ENCODE measurements at regions not wholly inside any gene's neighbourhood (a gene's known extent, or its start where the extent isn't known, plus 50 kb on each side); places are given as distances from the start of the nearest gene placed in this dataset.
"Not testable (repeated sequence)": the region's sequence is repeated elsewhere in the genome, so short reads cannot be mapped to it uniquely, and the experiment has no call there.

GRCh38 chr6:149136913-149137286, 180.6 kb upstream of the TAB2 start:
- H3K4me1 ChIP-seq (ENCODE audit: control insufficient read depth, insufficient read depth, low read length, poor library complexity, severe bottlenecking) = peaks cover 34% of the 10 kb centered on the region

GRCh38 chr6:149137594-149137993, 179.9 kb upstream of the TAB2 start:
- H3K36me3 ChIP-seq (ENCODE audit: control insufficient read depth, insufficient read depth, low read length) = no peaks in the 10 kb centered on the region
- peaks cover 28% of the 10 kb centered on the region for H3K4me1 ChIP-seq (ENCODE audit: control insufficient read depth, insufficient read depth, low read length, poor library complexity, severe bottlenecking)
- H3K27me3 ChIP-seq (replicated peaks; ENCODE audit: control insufficient read depth, insufficient read depth, low read length, poor library complexity, severe bottlenecking) = no peaks in the 10 kb centered on the region
- no peak overlapping the region for H3K4me3 ChIP-seq (ENCODE audit: insufficient read depth, low read depth, low read length, poor library complexity, severe bottlenecking)
- H3K27ac ChIP-seq (ENCODE audit: insufficient read depth, low read length, poor library complexity, severe bottlenecking) = peak overlapping the region; percentile 94
- no peak for DNase-seq
- no peaks in the 10 kb centered on the region for H3K9me3 ChIP-seq (ENCODE audit: control insufficient read depth, low read length)

More at GRCh38 chr6:149136913-149137286, 180.6 kb upstream of the TAB2 start:
- H3K9me3 ChIP-seq (ENCODE audit: control insufficient read depth, low read length) = no peaks in the 10 kb centered on the region
- peak overlapping the region; percentile 35 for H3K27ac ChIP-seq (ENCODE audit: insufficient read depth, low read length, poor library complexity, severe bottlenecking)
- no peak for DNase-seq
- H3K4me3 ChIP-seq (ENCODE audit: insufficient read depth, low read depth, low read length, poor library complexity, severe bottlenecking) = no peak overlapping the region
- H3K27me3 ChIP-seq (replicated peaks; ENCODE audit: control insufficient read depth, insufficient read depth, low read length, poor library complexity, severe bottlenecking) = no peaks in the 10 kb centered on the region
- H3K36me3 ChIP-seq (ENCODE audit: control insufficient read depth, insufficient read depth, low read length) = no peaks in the 10 kb centered on the region

GRCh38 chr6:149138089-149138488, 179.4 kb upstream of the TAB2 start:
- Histone ChIP-seq H3K4me1 (ENCODE audit: control insufficient read depth, insufficient read depth, low read length, poor library complexity, severe bottlenecking) (peaks cover 28% of the 10 kb centered on the region), H3K27ac (ENCODE audit: insufficient read depth, low read length, poor library complexity, severe bottlenecking) (peak overlapping the region; percentile 94), H3K9me3 (ENCODE audit: control insufficient read depth, low read length) (peaks cover 3% of the 10 kb centered on the region), H3K27me3 (replicated peaks; ENCODE audit: control insufficient read depth, insufficient read depth, low read length, poor library complexity, severe bottlenecking) (no peaks in the 10 kb centered on the region), H3K36me3 (ENCODE audit: control insufficient read depth, insufficient read depth, low read length) (no peaks in the 10 kb centered on the region), H3K4me3 (ENCODE audit: insufficient read depth, low read depth, low read length, poor library complexity, severe bottlenecking) (no peak overlapping the region)
- no peak for DNase-seq

GRCh38 chr6:149138699-149139294, 178.7 kb upstream of the TAB2 start:
- H3K27me3 ChIP-seq (replicated peaks; ENCODE audit: control insufficient read depth, insufficient read depth, low read length, poor library complexity, severe bottlenecking) = no peaks in the 10 kb centered on the region

GRCh38 chr6:149139782-149140136, 177.8 kb upstream of the TAB2 start:
- Histone ChIP-seq H3K4me1 (ENCODE audit: control insufficient read depth, insufficient read depth, low read length, poor library complexity, severe bottlenecking) (peaks cover 28% of the 10 kb centered on the region), H3K9me3 (ENCODE audit: control insufficient read depth, low read length) (peaks cover 7% of the 10 kb centered on the region), H3K36me3 (ENCODE audit: control insufficient read depth, insufficient read depth, low read length) (no peaks in the 10 kb centered on the region), H3K4me3 (ENCODE audit: insufficient read depth, low read depth, low read length, poor library complexity, severe bottlenecking) (peak overlapping the region; percentile 22), H3K27ac (ENCODE audit: insufficient read depth, low read length, poor library complexity, severe bottlenecking) (peak overlapping the region; percentile 94), H3K27me3 (replicated peaks; ENCODE audit: control insufficient read depth, insufficient read depth, low read length, poor library complexity, severe bottlenecking) (no peaks in the 10 kb centered on the region)
- DNase-seq = no peak

More at GRCh38 chr6:149138699-149139294, 178.7 kb upstream of the TAB2 start:
- DNase-seq = no peak
- Histone ChIP-seq H3K27ac (ENCODE audit: insufficient read depth, low read length, poor library complexity, severe bottlenecking) (peak overlapping the region; percentile 94), H3K9me3 (ENCODE audit: control insufficient read depth, low read length) (peaks cover 7% of the 10 kb centered on the region), H3K4me1 (ENCODE audit: control insufficient read depth, insufficient read depth, low read length, poor library complexity, severe bottlenecking) (peaks cover 28% of the 10 kb centered on the region), H3K36me3 (ENCODE audit: control insufficient read depth, insufficient read depth, low read length) (no peaks in the 10 kb centered on the region), H3K4me3 (ENCODE audit: insufficient read depth, low read depth, low read length, poor library complexity, severe bottlenecking) (no peak overlapping the region)

GRCh38 chr6:149140137-149140909, 177.2 kb upstream of the TAB2 start:
- peak; percentile 21 to 65 (median 27) for DNase-seq

GRCh38 chr6:149140910-149141290, 176.6 kb upstream of the TAB2 start:
- peak overlapping the region; percentile 94 for H3K27ac ChIP-seq (ENCODE audit: insufficient read depth, low read length, poor library complexity, severe bottlenecking)

More at GRCh38 chr6:149140137-149140909, 177.2 kb upstream of the TAB2 start:
- Histone ChIP-seq H3K36me3 (ENCODE audit: control insufficient read depth, insufficient read depth, low read length) (no peaks in the 10 kb centered on the region), H3K9me3 (ENCODE audit: control insufficient read depth, low read length) (peaks cover 7% of the 10 kb centered on the region), H3K27me3 (replicated peaks; ENCODE audit: control insufficient read depth, insufficient read depth, low read length, poor library complexity, severe bottlenecking) (no peaks in the 10 kb centered on the region), H3K27ac (ENCODE audit: insufficient read depth, low read length, poor library complexity, severe bottlenecking) (peak overlapping the region; percentile 94), H3K4me1 (ENCODE audit: control insufficient read depth, insufficient read depth, low read length, poor library complexity, severe bottlenecking) (peaks cover 28% of the 10 kb centered on the region), H3K4me3 (ENCODE audit: insufficient read depth, low read depth, low read length, poor library complexity, severe bottlenecking) (peak overlapping the region; percentile 22)

GRCh38 chr6:149142924-149143429, 174.5 kb upstream of the TAB2 start:
- DNase-seq = no peak
- Histone ChIP-seq H3K27me3 (replicated peaks; ENCODE audit: control insufficient read depth, insufficient read depth, low read length, poor library complexity, severe bottlenecking) (no peaks in the 10 kb centered on the region), H3K4me3 (ENCODE audit: insufficient read depth, low read depth, low read length, poor library complexity, severe bottlenecking) (no peak overlapping the region), H3K4me1 (ENCODE audit: control insufficient read depth, insufficient read depth, low read length, poor library complexity, severe bottlenecking) (peaks cover 35% of the 10 kb centered on the region), H3K36me3 (ENCODE audit: control insufficient read depth, insufficient read depth, low read length) (no peaks in the 10 kb centered on the region), H3K9me3 (ENCODE audit: control insufficient read depth, low read length) (peaks cover 7% of the 10 kb centered on the region), H3K27ac (ENCODE audit: insufficient read depth, low read length, poor library complexity, severe bottlenecking) (no peak overlapping the region)

More at GRCh38 chr6:149140910-149141290, 176.6 kb upstream of the TAB2 start:
- no peak overlapping the region for H3K4me3 ChIP-seq (ENCODE audit: insufficient read depth, low read depth, low read length, poor library complexity, severe bottlenecking)
- H3K9me3 ChIP-seq (ENCODE audit: control insufficient read depth, low read length) = peaks cover 7% of the 10 kb centered on the region
- H3K36me3 ChIP-seq (ENCODE audit: control insufficient read depth, insufficient read depth, low read length) = no peaks in the 10 kb centered on the region
- no peaks in the 10 kb centered on the region for H3K27me3 ChIP-seq (replicated peaks; ENCODE audit: control insufficient read depth, insufficient read depth, low read length, poor library complexity, severe bottlenecking)
- H3K4me1 ChIP-seq (ENCODE audit: control insufficient read depth, insufficient read depth, low read length, poor library complexity, severe bottlenecking) = peaks cover 24% of the 10 kb centered on the region
- no peak for DNase-seq

- H3K36me3 ChIP-seq (ENCODE audit: control insufficient read depth, insufficient read depth, low read length); H3K9me3 ChIP-seq (ENCODE audit: control insufficient read depth, low read length); DNase-seq; H3K4me3 ChIP-seq (ENCODE audit: insufficient read depth, low read depth, low read length, poor library complexity, severe bottlenecking); H3K27me3 ChIP-seq (replicated peaks; ENCODE audit: control insufficient read depth, insufficient read depth, low read length, poor library complexity, severe bottlenecking); H3K27ac ChIP-seq (ENCODE audit: insufficient read depth, low read length, poor library complexity, severe bottlenecking): not testable (repeated sequence)
- peaks cover 33% of the 10 kb centered on the region for H3K4me1 ChIP-seq (ENCODE audit: control insufficient read depth, insufficient read depth, low read length, poor library complexity, severe bottlenecking)
Observed at GRCh38 chr6:149145800-149146199, 171.7 kb upstream of the TAB2 start.

- DNase-seq = no peak
- Histone ChIP-seq H3K27ac (ENCODE audit: insufficient read depth, low read length, poor library complexity, severe bottlenecking) (peak overlapping the region; percentile 78), H3K36me3 (ENCODE audit: control insufficient read depth, insufficient read depth, low read length) (no peaks in the 10 kb centered on the region), H3K27me3 (replicated peaks; ENCODE audit: control insufficient read depth, insufficient read depth, low read length, poor library complexity, severe bottlenecking) (no peaks in the 10 kb centered on the region), H3K4me3 (ENCODE audit: insufficient read depth, low read depth, low read length, poor library complexity, severe bottlenecking) (no peak overlapping the region), H3K4me1 (ENCODE audit: control insufficient read depth, insufficient read depth, low read length, poor library complexity, severe bottlenecking) (peaks cover 37% of the 10 kb centered on the region), H3K9me3 (ENCODE audit: control insufficient read depth, low read length) (peaks cover 7% of the 10 kb centered on the region)
Observed at GRCh38 chr6:149147195-149147594, 170.3 kb upstream of the TAB2 start.
